ENCODE measurements at regions not wholly inside any gene's neighbourhood (a gene's known extent, or its start where the extent isn't known, plus 50 kb on each side); places are given as distances from the start of the nearest gene placed in this dataset.

- Histone ChIP-seq H3K36me3 (ENCODE audit: insufficient read depth, low read length) (no peaks in the 10 kb centered on the region), H3K4me2 (ENCODE audit: low read length) (no peak overlapping the region), H3K27ac (ENCODE audit: low read depth, low read length, poor library complexity, severe bottlenecking) (no peak overlapping the region), H3K4me1 (ENCODE audit: insufficient read depth, low read length, poor library complexity, severe bottlenecking) (no peaks in the 10 kb centered on the region), H2AFZ (ENCODE audit: low read length) (no peak overlapping the region), H3K79me2 (ENCODE audit: insufficient read depth, low read depth, low read length) (no peaks in the 10 kb centered on the region), H3K9me2 (ENCODE audit: insufficient read depth, low read length) (no peaks in the 10 kb centered on the region), H4K20me1 (ENCODE audit: insufficient read depth, low read length) (no peaks in the 10 kb centered on the region), H3K9me3 (ENCODE audit: low read length) (no peaks in the 10 kb centered on the region), H3K4me3 (ENCODE audit: low read depth, low read length, poor library complexity, severe bottlenecking) (no peak overlapping the region)
- ChIA-PET CTCF (ENCODE audit: unreplicated experiment) (no interaction called here), POLR2A (no interaction called here)
- BruUV-seq (replicated peaks), result no TSS peak
- TF ChIP-seq CTCF (conservative IDR thresholded peaks at IDR 0.05; ENCODE audit: low read length), result no peak
- TF ChIP-seq EZH2phosphoT487 (IDR thresholded peaks at IDR 0.05; ENCODE audit: borderline replicate concordance, low read depth, low read length), result no peak
- intact Hi-C loops (cut with micrococcal nuclease; ENCODE audit: unreplicated experiment), result no loop called here
- no peak for DNase-seq (ENCODE audit: low spot score)
Measured at GRCh38 chr5:30596495-30597064, 596.9 kb upstream of the CDH6 start.

- H3K27ac ChIP-seq (ENCODE audit: low read depth, low read length, poor library complexity, severe bottlenecking), result no peak overlapping the region
- no peaks in the 10 kb centered on the region for H3K9me2 ChIP-seq (ENCODE audit: insufficient read depth, low read length)
- H3K36me3 ChIP-seq (ENCODE audit: insufficient read depth, low read length), result no peaks in the 10 kb centered on the region
- no peaks in the 10 kb centered on the region for H4K20me1 ChIP-seq (ENCODE audit: insufficient read depth, low read length)
- TF ChIP-seq CTCF (conservative IDR thresholded peaks at IDR 0.05; ENCODE audit: low read length) (no peak), EZH2phosphoT487 (IDR thresholded peaks at IDR 0.05; ENCODE audit: borderline replicate concordance, low read depth, low read length) (no peak)
- ChIA-PET CTCF (ENCODE audit: unreplicated experiment) (no interaction called here), POLR2A (interaction anchor here (0.7 kb wide), 1 partner anchor 714 kb away, joined by 3 read pairs; no protein-coding TSS in a partner anchor)
- no peak overlapping the region for H3K4me2 ChIP-seq (ENCODE audit: low read length)
- H3K79me2 ChIP-seq (ENCODE audit: insufficient read depth, low read depth, low read length), result no peaks in the 10 kb centered on the region
- no TSS peak for BruUV-seq (replicated peaks)
- no peaks in the 10 kb centered on the region for H3K4me1 ChIP-seq (ENCODE audit: insufficient read depth, low read length, poor library complexity, severe bottlenecking)
- DNase-seq (ENCODE audit: low spot score), result no peak
- no peak overlapping the region for H2AFZ ChIP-seq (ENCODE audit: low read length)
- no peaks in the 10 kb centered on the region for H3K9me3 ChIP-seq (ENCODE audit: low read length)
- H3K4me3 ChIP-seq (ENCODE audit: low read depth, low read length, poor library complexity, severe bottlenecking), result no peak overlapping the region
- intact Hi-C loops (cut with micrococcal nuclease; ENCODE audit: unreplicated experiment), result no loop called here
Measured at GRCh38 chr5:30594331-30594730, 599.2 kb upstream of the CDH6 start.

- no peak overlapping the region for H2AFZ ChIP-seq (ENCODE audit: low read length)
- H3K36me3 ChIP-seq (ENCODE audit: insufficient read depth, low read length), result no peaks in the 10 kb centered on the region
- TF ChIP-seq EZH2phosphoT487 (IDR thresholded peaks at IDR 0.05; ENCODE audit: borderline replicate concordance, low read depth, low read length) (no peak), CTCF (conservative IDR thresholded peaks at IDR 0.05; ENCODE audit: low read length) (no peak)
- H3K4me3 ChIP-seq (ENCODE audit: low read depth, low read length, poor library complexity, severe bottlenecking), result no peak overlapping the region
- CTCF ChIA-PET (ENCODE audit: unreplicated experiment), result no interaction called here
- no peaks in the 10 kb centered on the region for H3K79me2 ChIP-seq (ENCODE audit: insufficient read depth, low read depth, low read length)
- POLR2A ChIA-PET, result no interaction called here
- H3K27ac ChIP-seq (ENCODE audit: low read depth, low read length, poor library complexity, severe bottlenecking), result no peak overlapping the region
- intact Hi-C loops (cut with micrococcal nuclease; ENCODE audit: unreplicated experiment), result no loop called here
- no peaks in the 10 kb centered on the region for H4K20me1 ChIP-seq (ENCODE audit: insufficient read depth, low read length)
- no peak for DNase-seq (ENCODE audit: low spot score)
- no TSS peak for BruUV-seq (replicated peaks)
- no peak overlapping the region for H3K4me2 ChIP-seq (ENCODE audit: low read length)
- H3K9me2 ChIP-seq (ENCODE audit: insufficient read depth, low read length), result no peaks in the 10 kb centered on the region
- H3K4me1 ChIP-seq (ENCODE audit: insufficient read depth, low read length, poor library complexity, severe bottlenecking), result no peaks in the 10 kb centered on the region
- no peaks in the 10 kb centered on the region for H3K9me3 ChIP-seq (ENCODE audit: low read length)
Measured at GRCh38 chr5:30592833-30593232, 600.7 kb upstream of the CDH6 start.

Measured in OCI-LY7 (cell line).